GM18867 (cell line): ENCODE measurements at regions not wholly inside any gene's neighbourhood (a gene's known extent, or its start where the extent isn't known, plus 50 kb on each side); places are given as distances from the start of the nearest gene placed in this dataset.
A peak's percentile ranks its signal among the peaks of the same experiment; 100 is the strongest.

ENCODE experiments used
- ATAC-seq: cut with Tn5 transposase; IDR thresholded peaks from one replicate; pipeline ENCODE4 v1.9.1; 2021; ENCODE audit warnings: mild to moderate bottlenecking, moderate library complexity; ENCODE audit not compliant: unreplicated experiment

- ATAC-seq: no peak
These were observed 109.1 kb upstream of the ZNF438 start for GRCh38 chr10:31140716-31141115.

GRCh38 chr10:31142026-31142425 is 110.4 kb upstream of the ZNF438 start:
- no peak for ATAC-seq

GRCh38 chr10:31143331-31143935 is 111.8 kb upstream of the ZNF438 start:
- no peak for ATAC-seq

- ATAC-seq: no peak
These were observed 114.3 kb upstream of the ZNF438 start for GRCh38 chr10:31145986-31146385.

GRCh38 chr10:31146491-31147209 is 115.0 kb upstream of the ZNF438 start:
- ATAC-seq: no peak

GRCh38 chr10:31147210-31147608 is 115.5 kb upstream of the ZNF438 start:
- no peak for ATAC-seq

GRCh38 chr10:31148951-31149350 is 117.3 kb upstream of the ZNF438 start:
- no peak for ATAC-seq

GRCh38 chr10:31149835-31150512 is 118.3 kb upstream of the ZNF438 start:
- no peak for ATAC-seq

- peak; percentile 44 for ATAC-seq
These were observed 119.6 kb upstream of the ZNF438 start for GRCh38 chr10:31151301-31151700.

- ATAC-seq: no peak
These were observed 120.9 kb upstream of the ZNF438 start for GRCh38 chr10:31152421-31153135.

- ATAC-seq: no peak
These were observed 121.5 kb upstream of the ZNF438 start for GRCh38 chr10:31153161-31153560.

GRCh38 chr10:31153692-31154091 is 122.0 kb upstream of the ZNF438 start:
- no peak for ATAC-seq

- ATAC-seq: no peak
These were observed 123.3 kb upstream of the ZNF438 start for GRCh38 chr10:31154996-31155395.

- ATAC-seq: no peak
These were observed 125.7 kb upstream of the ZNF438 start for GRCh38 chr10:31157123-31158010.

GRCh38 chr10:31158011-31158658 is 126.5 kb upstream of the ZNF438 start:
- ATAC-seq: no peak

GRCh38 chr10:31166606-31167005 is 134.9 kb upstream of the ZNF438 start:
- ATAC-seq: no peak

GRCh38 chr10:31170636-31171035 is 139.0 kb upstream of the ZNF438 start:
- no peak for ATAC-seq

GRCh38 chr10:31171402-31172083 is 139.9 kb upstream of the ZNF438 start:
- ATAC-seq: no peak

GRCh38 chr10:31172925-31173324 is 141.3 kb upstream of the ZNF438 start:
- ATAC-seq: no peak
